Kidney epithelial cell (primary cell): ENCODE measurements at regions not wholly inside any gene's neighbourhood (a gene's known extent, or its start where the extent isn't known, plus 50 kb on each side); places are given as distances from the start of the nearest gene placed in this dataset.

Experiments
- DNase-seq: peaks from one replicate; pipeline ENCODE4 v3.0.0-alpha.2; 2010; ENCODE audit warnings: low read depth
- H3K27me3 ChIP-seq: 2 replicates; pipeline ENCODE4 v1.6.0; 2011; ENCODE audit warnings: low read length; ENCODE audit not compliant: control insufficient read depth, insufficient read depth
- H3K36me3 ChIP-seq: 2 replicates; pipeline ENCODE4 v1.5.1; 2011; ENCODE audit warnings: low read length; ENCODE audit not compliant: control insufficient read depth, insufficient read depth
- H3K4me3 ChIP-seq: 2 replicates; pipeline ENCODE4 v1.5.1; 2011; ENCODE audit warnings: low read depth, mild to moderate bottlenecking, control low read depth, low read length
- CTCF ChIP-seq: IDR thresholded peaks from 2 replicates; pipeline ENCODE4 v1.5.1; 2011; ENCODE audit warnings: mild to moderate bottlenecking, moderate library complexity, low read length, control low read depth, inconsistent platforms; ENCODE audit not compliant: insufficient read depth, poor library complexity, severe bottlenecking

GRCh38 chr5:6937677-6938076, 224.4 kb downstream of the TENT4A start:
- H3K36me3 ChIP-seq, result no peaks in the 10 kb centered on the region
- no peak overlapping the region for H3K4me3 ChIP-seq
- no peak for TF ChIP-seq CTCF
- H3K27me3 ChIP-seq, result no peaks in the 10 kb centered on the region
- DNase-seq, result no peak

- H3K27me3 ChIP-seq, result no peaks in the 10 kb centered on the region
- no peak for TF ChIP-seq CTCF
- no peak for DNase-seq
- no peaks in the 10 kb centered on the region for H3K36me3 ChIP-seq
- no peak overlapping the region for H3K4me3 ChIP-seq
These were observed 228.4 kb downstream of the TENT4A start for GRCh38 chr5:6941631-6942030.

GRCh38 chr5:6943197-6944112, 230.2 kb downstream of the TENT4A start:
- H3K4me3 ChIP-seq, result no peak overlapping the region
- TF ChIP-seq CTCF, result no peak
- no peaks in the 10 kb centered on the region for H3K36me3 ChIP-seq
- DNase-seq, result no peak
- H3K27me3 ChIP-seq, result no peaks in the 10 kb centered on the region

GRCh38 chr5:6948562-6948961, 235.3 kb downstream of the TENT4A start:
- H3K4me3 ChIP-seq, result no peak overlapping the region
- no peak for DNase-seq
- no peaks in the 10 kb centered on the region for H3K27me3 ChIP-seq
- TF ChIP-seq CTCF, result no peak
- H3K36me3 ChIP-seq, result no peaks in the 10 kb centered on the region

GRCh38 chr5:6949230-6949629, 236.0 kb downstream of the TENT4A start:
- no peak for DNase-seq
- no peak for TF ChIP-seq CTCF

GRCh38 chr5:6950250-6950649, 237.0 kb downstream of the TENT4A start:
- no peak for TF ChIP-seq CTCF
- Histone ChIP-seq H3K27me3 (no peaks in the 10 kb centered on the region), H3K36me3 (no peaks in the 10 kb centered on the region), H3K4me3 (no peak overlapping the region)
- no peak for DNase-seq

More at GRCh38 chr5:6949230-6949629, 236.0 kb downstream of the TENT4A start:
- no peaks in the 10 kb centered on the region for H3K36me3 ChIP-seq
- no peak overlapping the region for H3K4me3 ChIP-seq
- no peaks in the 10 kb centered on the region for H3K27me3 ChIP-seq
